MM.1S (cell line): ENCODE measurements at regions not wholly inside any gene's neighbourhood (a gene's known extent, or its start where the extent isn't known, plus 50 kb on each side); places are given as distances from the start of the nearest gene placed in this dataset.

Experiments used
- DNase-seq: peaks from one replicate; pipeline ENCODE4 v3.0.0-alpha.2; 2015
- H2AFZ ChIP-seq: fragments of 300-600 bp; sonication (generic); 2 replicates; pipeline ENCODE4 v1.6.0; 2016; ENCODE audit warnings: antibody characterized with exemption, low read length
- H3F3A ChIP-seq: fragments of 300-600 bp; sonication (generic); 2 replicates; pipeline ENCODE4 v1.6.1; 2016; ENCODE audit warnings: mild to moderate bottlenecking, antibody characterized with exemption, low read length, moderate library complexity, mixed read lengths; ENCODE audit not compliant: insufficient read depth
- H3K27ac ChIP-seq: fragments of 300-600 bp; sonication (generic); 2 replicates; pipeline ENCODE4 v1.5.1; 2016; ENCODE audit warnings: mild to moderate bottlenecking, low read length
- H3K27me3 ChIP-seq: fragments of 300-600 bp; sonication (generic); replicated peaks from 2 replicates; pipeline ENCODE4 v1.6.0; 2016; ENCODE audit warnings: low read length; ENCODE audit not compliant: insufficient read depth
- H3K36me3 ChIP-seq: fragments of 300-600 bp; sonication (generic); replicated peaks from 2 replicates; pipeline ENCODE4 v1.6.1; 2016; ENCODE audit warnings: mild to moderate bottlenecking, low read length, mixed read lengths; ENCODE audit not compliant: insufficient read depth
- H3K4me1 ChIP-seq: fragments of 300-600 bp; sonication (generic); 2 replicates; pipeline ENCODE4 v1.6.1; 2016; ENCODE audit warnings: low read length, mixed read lengths
- H3K4me2 ChIP-seq: fragments of 300-600 bp; sonication (generic); 2 replicates; pipeline ENCODE4 v1.6.0; 2016; ENCODE audit warnings: low read depth, low read length
- H3K4me3 ChIP-seq: fragments of 300-600 bp; sonication (generic); 2 replicates; pipeline ENCODE4 v1.5.1; 2016; ENCODE audit warnings: low read length, mixed read lengths
- H3K79me2 ChIP-seq: fragments of 300-600 bp; sonication (generic); 2 replicates; pipeline ENCODE4 v1.6.1; 2016; ENCODE audit warnings: mixed run types, low read length, mixed read lengths
- H3K9ac ChIP-seq: fragments of 300-600 bp; sonication (generic); 2 replicates; pipeline ENCODE4 v1.6.1; 2016; ENCODE audit warnings: low read length, mixed read lengths
- H3K9me2 ChIP-seq: fragments of 300-600 bp; sonication (generic); replicated peaks from 2 replicates; pipeline ENCODE4 v1.6.1; 2016; ENCODE audit warnings: mild to moderate bottlenecking, low read length, mixed read lengths; ENCODE audit not compliant: insufficient read depth
- H3K9me3 ChIP-seq: fragments of 300-600 bp; sonication (generic); replicated peaks from 2 replicates; pipeline ENCODE4 v1.6.1; 2016; ENCODE audit warnings: mild to moderate bottlenecking, low read length, mixed read lengths; ENCODE audit not compliant: insufficient read depth
- H4K20me1 ChIP-seq: fragments of 300-600 bp; sonication (generic); 2 replicates; pipeline ENCODE4 v1.6.1; 2016; ENCODE audit warnings: mild to moderate bottlenecking, low read length, moderate library complexity, mixed read lengths; ENCODE audit not compliant: insufficient read depth
- CTCF ChIP-seq: fragments of 300-600 bp; sonication (generic); IDR thresholded peaks from 2 replicates; pipeline ENCODE4 v1.5.1; 2016; ENCODE audit warnings: antibody characterized with exemption, low read length, mixed read lengths
- EZH2 ChIP-seq: fragments of 300-600 bp; sonication (generic); optimal IDR thresholded peaks from 2 replicates; pipeline ENCODE3; 2017; ENCODE audit warnings: low read depth, mild to moderate bottlenecking, antibody characterized with exemption, low read length, mixed read lengths
- EZH2phosphoT487 ChIP-seq: fragments of 300-600 bp; sonication (generic); IDR thresholded peaks from 2 replicates; pipeline ENCODE4 v1.6.1; 2018; ENCODE audit warnings: antibody characterized with exemption, low read length

GRCh38 chr2:49255409-49255971 lies 101.2 kb upstream of the FSHR start:
- DNase-seq = no peak
- no peaks in the 10 kb centered on the region for H4K20me1 ChIP-seq
- no peaks in the 10 kb centered on the region for H3K79me2 ChIP-seq
- no peak overlapping the region for H3K27ac ChIP-seq
- no peaks in the 10 kb centered on the region for H3F3A ChIP-seq
- TF ChIP-seq EZH2 = no peak
- TF ChIP-seq CTCF = no peak
- H3K9me3 ChIP-seq = no peaks in the 10 kb centered on the region
- no peak overlapping the region for H3K9ac ChIP-seq
- H3K9me2 ChIP-seq = no peaks in the 10 kb centered on the region
- no peaks in the 10 kb centered on the region for H3K36me3 ChIP-seq
- H3K4me1 ChIP-seq = no peaks in the 10 kb centered on the region
- H3K4me3 ChIP-seq = no peak overlapping the region
- no peak overlapping the region for H2AFZ ChIP-seq
- H3K4me2 ChIP-seq = no peak overlapping the region
- H3K27me3 ChIP-seq = no peaks in the 10 kb centered on the region

- Histone ChIP-seq H3K9ac (no peak overlapping the region), H3K27ac (no peak overlapping the region), H3K9me3 (no peaks in the 10 kb centered on the region), H3K4me1 (no peaks in the 10 kb centered on the region), H4K20me1 (no peaks in the 10 kb centered on the region), H3K36me3 (no peaks in the 10 kb centered on the region), H3K27me3 (no peaks in the 10 kb centered on the region), H3K9me2 (no peaks in the 10 kb centered on the region), H3K4me2 (no peak overlapping the region), H3K79me2 (no peaks in the 10 kb centered on the region), H3K4me3 (no peak overlapping the region), H3F3A (no peaks in the 10 kb centered on the region), H2AFZ (no peak overlapping the region)
- TF ChIP-seq EZH2 (no peak), EZH2phosphoT487 (no peak), CTCF (no peak)
- DNase-seq = no peak
Measured at GRCh38 chr2:49254401-49254800, 100.1 kb upstream of the FSHR start.

- Histone ChIP-seq H3K4me2 (no peak overlapping the region), H3K4me3 (no peak overlapping the region), H4K20me1 (no peaks in the 10 kb centered on the region), H3K79me2 (no peaks in the 10 kb centered on the region), H3K27me3 (no peaks in the 10 kb centered on the region), H3K9me2 (no peaks in the 10 kb centered on the region), H3K27ac (no peak overlapping the region), H3K4me1 (no peaks in the 10 kb centered on the region), H3K9ac (no peak overlapping the region), H3K9me3 (no peaks in the 10 kb centered on the region), H3K36me3 (no peaks in the 10 kb centered on the region), H2AFZ (no peak overlapping the region), H3F3A (no peaks in the 10 kb centered on the region)
- TF ChIP-seq CTCF (no peak), EZH2phosphoT487 (no peak), EZH2 (no peak)
- no peak for DNase-seq
Measured at GRCh38 chr2:49251766-49252165, 97.5 kb upstream of the FSHR start.

GRCh38 chr2:49251251-49251650 lies 96.9 kb upstream of the FSHR start:
- H3K4me3 ChIP-seq = no peak overlapping the region
- no peaks in the 10 kb centered on the region for H3K79me2 ChIP-seq
- H3K36me3 ChIP-seq = no peaks in the 10 kb centered on the region
- no peak overlapping the region for H3K9ac ChIP-seq
- H3K27me3 ChIP-seq = no peaks in the 10 kb centered on the region
- DNase-seq = no peak
- H3F3A ChIP-seq = no peaks in the 10 kb centered on the region
- no peak overlapping the region for H3K4me2 ChIP-seq
- TF ChIP-seq CTCF (no peak), EZH2phosphoT487 (no peak), EZH2 (no peak)
- H3K4me1 ChIP-seq = no peaks in the 10 kb centered on the region
- no peaks in the 10 kb centered on the region for H4K20me1 ChIP-seq
- no peak overlapping the region for H3K27ac ChIP-seq
- no peaks in the 10 kb centered on the region for H3K9me2 ChIP-seq
- no peak overlapping the region for H2AFZ ChIP-seq
- H3K9me3 ChIP-seq = no peaks in the 10 kb centered on the region
